ENCODE measurements at regions not wholly inside any gene's neighbourhood (a gene's known extent, or its start where the extent isn't known, plus 50 kb on each side); places are given as distances from the start of the nearest gene placed in this dataset.
"Not testable (repeated sequence)": the region's sequence is repeated elsewhere in the genome, so short reads cannot be mapped to it uniquely, and the experiment has no call there.

GRCh38 chr3:104088738-104089137 is 1278.0 kb upstream of the ALCAM start (continued):
- TF ChIP-seq NRF1 (conservative IDR thresholded peaks at IDR 0.05; ENCODE audit: low read depth, low read length): no peak
- no peak for TF ChIP-seq RELB (IDR thresholded peaks at IDR 0.05; ENCODE audit: low read depth)
- no peak for TF ChIP-seq STAT3 (IDR thresholded peaks at IDR 0.05; ENCODE audit: low read depth, low read length)
- TF ChIP-seq ZBTB33 (IDR thresholded peaks at IDR 0.05): no peak
- TF ChIP-seq ESRRA (IDR thresholded peaks at IDR 0.05; ENCODE audit: low read length): no peak
- no peak for TF ChIP-seq ZBED1 (IDR thresholded peaks at IDR 0.05; ENCODE audit: borderline replicate concordance)
- TF ChIP-seq MTA2 (IDR thresholded peaks at IDR 0.05; ENCODE audit: low read depth): no peak
- TF ChIP-seq ZNF384 (IDR thresholded peaks at IDR 0.05; ENCODE audit: borderline replicate concordance, low read depth, low read length): no peak

GRCh38 chr3:104089987-104090386 is 1276.7 kb upstream of the ALCAM start:
- RAD21 ChIA-PET (ENCODE audit: unreplicated experiment); POLR2A ChIA-PET: not testable (repeated sequence)

More at GRCh38 chr3:104089987-104090386, 1276.7 kb upstream of the ALCAM start:
- H4K20me1 ChIP-seq (ENCODE audit: control insufficient read depth, insufficient read depth); in situ Hi-C loops (cut with MboI); H2AFZ ChIP-seq (ENCODE audit: control insufficient read depth, low read depth, low read length); H3K27ac ChIP-seq (ENCODE audit: control insufficient read depth, insufficient read depth); DNase-seq (ENCODE audit: low read depth, low spot score); H3K27me3 ChIP-seq (replicated peaks in 1 of 2; ENCODE audit: control insufficient read depth in 2 of 2, insufficient read depth in 2 of 2, low read length in 1 of 2); H3K4me3 ChIP-seq; SMC1A ChIA-PET (ENCODE audit: uncharacterized antibody, unreplicated experiment); intact Hi-C loops (cut with micrococcal nuclease; ENCODE audit: unreplicated experiment); H3K4me2 ChIP-seq (ENCODE audit: control insufficient read depth, insufficient read depth); BruUV-seq (replicated peaks); H3K4me1 ChIP-seq (ENCODE audit: control insufficient read depth, insufficient read depth, low read length); H3K36me3 ChIP-seq (ENCODE audit: control insufficient read depth in 2 of 2, insufficient read depth in 2 of 2, low read length in 1 of 2); H3K9ac ChIP-seq (ENCODE audit: control insufficient read depth, insufficient read depth, low read length); H3K79me2 ChIP-seq (ENCODE audit: control insufficient read depth, insufficient read depth, low read length); ATAC-seq; H3K9me3 ChIP-seq (replicated peaks; ENCODE audit: control insufficient read depth, insufficient read depth, low read length); FAIRE-seq: not testable (repeated sequence)
- 42% methylated on average over 3 of the region's 3 CpGs for WGBS (ENCODE audit: insufficient coverage, insufficient replicate concordance, low lambda C conversion rate, missing lambda C conversion rate)
- CTCF ChIA-PET: interaction anchor here (0.7 kb wide), 1 partner anchor 12 kb away, joined by 3 read pairs; no protein-coding TSS in a partner anchor
